Stomach (tissue), 4 donors: ENCODE measurements at regions not wholly inside any gene's neighbourhood (a gene's known extent, or its start where the extent isn't known, plus 50 kb on each side); places are given as distances from the start of the nearest gene placed in this dataset.

ENCODE experiments used
- POLR2A ChIP-seq, 4 donors: fragments of 450-650 bp; IDR thresholded peaks; one replicate each; pipeline ENCODE4 v1.6.1; 2016; ENCODE audit warnings: antibody characterized with exemption in 4 of 4, control low read depth in 2 of 4, mild to moderate bottlenecking in 1 of 4, moderate library complexity in 1 of 4
- TF ChIP-seq, protein P1 (sequence below), 7 experiments: fragments of 450-650 bp in 4 of 7; fragments of 200-600 bp in 3 of 7; sonication (generic) in 3 of 7; IDR thresholded peaks; one replicate each; pipeline ENCODE4 v1.5.1; 2016 to 2019; ENCODE audit warnings: antibody characterized with exemption in 7 of 7, control low read depth in 2 of 7, mild to moderate bottlenecking in 1 of 7

DNA sequence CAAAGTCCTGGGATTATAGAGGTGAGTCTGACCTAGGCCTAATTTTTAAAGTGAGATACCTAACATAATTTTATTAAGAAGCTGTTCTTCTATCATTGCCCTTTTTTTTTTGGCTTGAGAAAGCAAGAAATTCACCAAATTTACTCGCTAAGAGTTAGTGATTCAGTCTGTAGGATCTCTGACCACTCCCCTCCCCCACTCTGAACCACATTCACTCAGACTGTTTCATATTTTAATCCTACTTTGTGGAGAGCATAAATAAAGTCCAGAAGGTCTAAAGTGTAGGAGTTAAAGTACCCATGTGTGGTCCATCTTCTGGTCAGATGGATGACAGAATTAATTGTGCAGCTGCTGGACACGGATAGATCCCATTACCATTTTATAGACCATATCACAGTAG, 115.8 kb upstream of the MGAT5 start:
- TF ChIP-seq, protein P1, sequence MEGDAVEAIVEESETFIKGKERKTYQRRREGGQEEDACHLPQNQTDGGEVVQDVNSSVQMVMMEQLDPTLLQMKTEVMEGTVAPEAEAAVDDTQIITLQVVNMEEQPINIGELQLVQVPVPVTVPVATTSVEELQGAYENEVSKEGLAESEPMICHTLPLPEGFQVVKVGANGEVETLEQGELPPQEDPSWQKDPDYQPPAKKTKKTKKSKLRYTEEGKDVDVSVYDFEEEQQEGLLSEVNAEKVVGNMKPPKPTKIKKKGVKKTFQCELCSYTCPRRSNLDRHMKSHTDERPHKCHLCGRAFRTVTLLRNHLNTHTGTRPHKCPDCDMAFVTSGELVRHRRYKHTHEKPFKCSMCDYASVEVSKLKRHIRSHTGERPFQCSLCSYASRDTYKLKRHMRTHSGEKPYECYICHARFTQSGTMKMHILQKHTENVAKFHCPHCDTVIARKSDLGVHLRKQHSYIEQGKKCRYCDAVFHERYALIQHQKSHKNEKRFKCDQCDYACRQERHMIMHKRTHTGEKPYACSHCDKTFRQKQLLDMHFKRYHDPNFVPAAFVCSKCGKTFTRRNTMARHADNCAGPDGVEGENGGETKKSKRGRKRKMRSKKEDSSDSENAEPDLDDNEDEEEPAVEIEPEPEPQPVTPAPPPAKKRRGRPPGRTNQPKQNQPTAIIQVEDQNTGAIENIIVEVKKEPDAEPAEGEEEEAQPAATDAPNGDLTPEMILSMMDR (IDR thresholded peaks at IDR 0.05) = no peak
- no peak for TF ChIP-seq POLR2A (IDR thresholded peaks at IDR 0.05)
